ENCODE measurements at regions not wholly inside any gene's neighbourhood (a gene's known extent, or its start where the extent isn't known, plus 50 kb on each side); places are given as distances from the start of the nearest gene placed in this dataset.

DNA sequence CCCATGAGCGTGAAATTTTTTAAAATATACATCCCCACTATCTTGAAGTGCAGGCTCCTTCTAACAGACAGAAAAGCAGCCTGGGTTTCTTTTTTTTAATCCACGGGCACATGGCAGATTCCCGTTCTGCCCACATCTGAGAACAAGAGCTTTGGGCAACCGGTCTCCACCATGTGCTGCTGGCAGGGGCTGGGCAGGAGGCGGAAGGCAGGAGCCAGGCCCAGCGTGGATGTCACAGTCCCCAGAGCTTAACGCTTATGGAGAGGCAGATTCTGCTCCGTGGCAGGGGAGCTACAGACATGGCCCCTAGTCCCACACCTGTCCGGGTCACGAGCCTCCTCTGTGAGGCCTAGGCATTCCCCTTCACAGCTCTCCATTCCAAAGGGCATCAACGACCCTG, 503.0 kb upstream of the MYT1L start:
- 80% methylated on average over 11 of the region's 11 CpGs for WGBS
- intact Hi-C loops (cut with DNase I), result no loop called here

DNA sequence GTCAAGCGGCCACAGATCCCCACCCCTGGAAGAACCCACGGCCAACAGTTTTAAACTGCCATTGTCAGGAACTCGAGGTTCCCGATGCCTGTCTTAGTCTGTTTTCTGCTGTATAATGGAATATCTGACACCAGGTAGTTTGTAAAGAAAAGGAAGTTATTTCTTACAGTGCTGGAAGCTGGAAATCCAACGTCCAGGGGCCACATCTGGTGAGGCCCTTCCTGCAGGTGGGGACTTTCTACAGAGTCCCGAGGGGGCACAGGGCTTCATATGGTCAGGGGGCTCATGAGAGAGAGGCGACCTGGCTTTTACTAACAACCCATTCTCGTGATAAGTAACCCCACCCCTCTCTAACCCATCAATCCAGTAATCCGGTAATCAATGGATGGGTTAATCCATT, 501.6 kb upstream of the MYT1L start:
- H3K36me3 ChIP-seq, result no peaks in the 10 kb centered on the region
- no peak overlapping the region for H3K27ac ChIP-seq (replicated peaks in 1 of 4)
- no peak overlapping the region for H3K4me3 ChIP-seq
- no peaks in the 10 kb centered on the region for H3K4me1 ChIP-seq
- TF ChIP-seq POLR2A (IDR thresholded peaks at IDR 0.05; ENCODE audit: low read depth), result no peak
- TF ChIP-seq, protein P1, sequence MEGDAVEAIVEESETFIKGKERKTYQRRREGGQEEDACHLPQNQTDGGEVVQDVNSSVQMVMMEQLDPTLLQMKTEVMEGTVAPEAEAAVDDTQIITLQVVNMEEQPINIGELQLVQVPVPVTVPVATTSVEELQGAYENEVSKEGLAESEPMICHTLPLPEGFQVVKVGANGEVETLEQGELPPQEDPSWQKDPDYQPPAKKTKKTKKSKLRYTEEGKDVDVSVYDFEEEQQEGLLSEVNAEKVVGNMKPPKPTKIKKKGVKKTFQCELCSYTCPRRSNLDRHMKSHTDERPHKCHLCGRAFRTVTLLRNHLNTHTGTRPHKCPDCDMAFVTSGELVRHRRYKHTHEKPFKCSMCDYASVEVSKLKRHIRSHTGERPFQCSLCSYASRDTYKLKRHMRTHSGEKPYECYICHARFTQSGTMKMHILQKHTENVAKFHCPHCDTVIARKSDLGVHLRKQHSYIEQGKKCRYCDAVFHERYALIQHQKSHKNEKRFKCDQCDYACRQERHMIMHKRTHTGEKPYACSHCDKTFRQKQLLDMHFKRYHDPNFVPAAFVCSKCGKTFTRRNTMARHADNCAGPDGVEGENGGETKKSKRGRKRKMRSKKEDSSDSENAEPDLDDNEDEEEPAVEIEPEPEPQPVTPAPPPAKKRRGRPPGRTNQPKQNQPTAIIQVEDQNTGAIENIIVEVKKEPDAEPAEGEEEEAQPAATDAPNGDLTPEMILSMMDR (IDR thresholded peaks at IDR 0.05), result no peak
- no peak for TF ChIP-seq POLR2AphosphoS5 (IDR thresholded peaks at IDR 0.05)
- no peak for TF ChIP-seq EP300 (IDR thresholded peaks at IDR 0.05)
- intact Hi-C loops (cut with DNase I), result no loop called here
- no peaks in the 10 kb centered on the region for H3K27me3 ChIP-seq
- DNase-seq (ENCODE audit: extremely low spot score), result no peak
- WGBS, result 94% methylated on average over 9 of the region's 9 CpGs
- H3K9me3 ChIP-seq, result no peaks in the 10 kb centered on the region

More for the DNA sequence above, 503.0 kb upstream of the MYT1L start:
- Histone ChIP-seq H3K36me3 (no peaks in the 10 kb centered on the region), H3K9me3 (no peaks in the 10 kb centered on the region), H3K27me3 (no peaks in the 10 kb centered on the region), H3K4me3 (no peak overlapping the region), H3K27ac (replicated peaks in 1 of 4) (no peak overlapping the region), H3K4me1 (no peaks in the 10 kb centered on the region)
- no peak for DNase-seq (ENCODE audit: extremely low spot score)
- TF ChIP-seq, protein P1 (IDR thresholded peaks at IDR 0.05), result no peak
- TF ChIP-seq EP300 (IDR thresholded peaks at IDR 0.05), result no peak
- TF ChIP-seq POLR2A (IDR thresholded peaks at IDR 0.05; ENCODE audit: low read depth), result no peak
- no peak for TF ChIP-seq POLR2AphosphoS5 (IDR thresholded peaks at IDR 0.05)

DNA sequence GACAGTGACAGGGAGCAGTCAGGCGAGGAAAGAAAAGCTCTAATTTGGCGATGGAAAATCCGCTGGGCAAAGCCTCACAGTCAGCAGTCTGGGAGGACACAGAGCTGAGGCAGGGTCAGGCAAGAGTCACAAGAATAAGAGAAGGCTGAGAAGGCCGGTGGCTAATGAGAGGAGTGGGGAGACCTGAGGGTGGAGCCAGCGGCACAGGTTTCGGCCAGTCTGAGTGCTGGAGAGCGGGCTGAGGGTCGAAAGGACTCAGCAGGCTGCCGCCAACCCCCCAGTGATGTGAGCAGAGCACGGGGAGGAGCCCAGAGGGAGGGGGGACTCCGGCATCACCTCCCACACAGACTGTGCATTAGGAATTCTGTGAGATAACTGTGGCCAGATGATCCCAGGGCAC, 500.6 kb upstream of the MYT1L start:
- H3K36me3 ChIP-seq, result no peaks in the 10 kb centered on the region
- TF ChIP-seq POLR2A (IDR thresholded peaks at IDR 0.05; ENCODE audit: low read depth) (no peak), EP300 (IDR thresholded peaks at IDR 0.05) (no peak), POLR2AphosphoS5 (IDR thresholded peaks at IDR 0.05) (no peak)
- TF ChIP-seq, protein P1 (IDR thresholded peaks at IDR 0.05), result no peak
- H3K9me3 ChIP-seq, result no peaks in the 10 kb centered on the region
- DNase-seq (ENCODE audit: extremely low spot score), result no peak
- no peaks in the 10 kb centered on the region for H3K27me3 ChIP-seq
- 48% methylated on average over 11 of the region's 11 CpGs for WGBS
- H3K4me3 ChIP-seq, result no peak overlapping the region
- no peaks in the 10 kb centered on the region for H3K4me1 ChIP-seq
- intact Hi-C loops (cut with DNase I), result no loop called here
- H3K27ac ChIP-seq (replicated peaks in 1 of 4), result no peak overlapping the region

DNA sequence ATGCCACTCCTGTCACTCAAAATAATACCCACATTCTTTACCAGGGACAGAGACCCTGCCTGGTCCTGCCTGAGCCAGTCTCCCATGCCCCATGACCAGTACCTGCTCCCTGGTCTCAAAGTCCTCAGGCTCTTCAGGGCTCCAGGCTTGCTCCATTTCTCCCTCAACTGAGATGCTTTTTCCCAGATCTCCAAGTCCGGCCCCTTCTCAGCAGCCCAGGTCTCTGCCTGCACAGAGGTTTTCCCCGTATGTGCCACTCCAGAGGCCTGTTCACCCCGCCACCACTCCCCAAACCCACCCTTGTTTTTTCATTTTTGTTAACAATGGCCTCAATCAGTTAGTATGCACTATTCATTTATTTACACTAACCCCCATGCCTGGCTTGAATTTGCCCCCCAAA, 499.5 kb upstream of the MYT1L start:
- intact Hi-C loops (cut with DNase I), result no loop called here

More for the DNA sequence above, 499.5 kb upstream of the MYT1L start:
- DNase-seq (ENCODE audit: extremely low spot score), result no peak
- 87% methylated on average over 3 of the region's 3 CpGs for WGBS
- H3K36me3 ChIP-seq, result no peaks in the 10 kb centered on the region
- TF ChIP-seq POLR2A (IDR thresholded peaks at IDR 0.05; ENCODE audit: low read depth), result no peak
- no peak for TF ChIP-seq POLR2AphosphoS5 (IDR thresholded peaks at IDR 0.05)
- TF ChIP-seq, protein P1 (IDR thresholded peaks at IDR 0.05), result no peak
- no peak for TF ChIP-seq EP300 (IDR thresholded peaks at IDR 0.05)
- H3K4me1 ChIP-seq, result no peaks in the 10 kb centered on the region
- no peaks in the 10 kb centered on the region for H3K27me3 ChIP-seq
- H3K9me3 ChIP-seq, result no peaks in the 10 kb centered on the region
- no peak overlapping the region for H3K27ac ChIP-seq (replicated peaks in 1 of 4)
- no peak overlapping the region for H3K4me3 ChIP-seq
